ENCODE measurements at regions not wholly inside any gene's neighbourhood (a gene's known extent, or its start where the extent isn't known, plus 50 kb on each side); places are given as distances from the start of the nearest gene placed in this dataset.

DNA sequence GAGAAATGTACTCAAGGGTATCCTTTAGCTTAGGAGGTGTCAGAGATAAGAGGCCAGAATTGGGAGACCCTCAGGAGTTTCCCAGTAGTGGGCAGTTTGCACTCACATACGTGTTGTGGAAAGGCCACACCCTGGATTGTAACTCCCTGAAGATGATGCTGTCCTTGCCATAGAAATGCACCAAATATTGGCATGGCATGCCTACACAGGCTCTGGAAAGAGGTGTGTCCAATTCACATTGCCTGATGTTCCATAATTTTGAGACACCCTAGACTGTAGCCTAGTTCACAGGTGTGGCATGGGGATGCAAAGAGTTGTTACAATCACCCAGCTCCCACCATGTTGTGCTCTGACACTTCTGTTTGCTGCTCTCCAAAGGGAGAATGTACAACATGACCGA lies 271.9 kb downstream of the CCDC85A start:
- TF ChIP-seq, protein P1, sequence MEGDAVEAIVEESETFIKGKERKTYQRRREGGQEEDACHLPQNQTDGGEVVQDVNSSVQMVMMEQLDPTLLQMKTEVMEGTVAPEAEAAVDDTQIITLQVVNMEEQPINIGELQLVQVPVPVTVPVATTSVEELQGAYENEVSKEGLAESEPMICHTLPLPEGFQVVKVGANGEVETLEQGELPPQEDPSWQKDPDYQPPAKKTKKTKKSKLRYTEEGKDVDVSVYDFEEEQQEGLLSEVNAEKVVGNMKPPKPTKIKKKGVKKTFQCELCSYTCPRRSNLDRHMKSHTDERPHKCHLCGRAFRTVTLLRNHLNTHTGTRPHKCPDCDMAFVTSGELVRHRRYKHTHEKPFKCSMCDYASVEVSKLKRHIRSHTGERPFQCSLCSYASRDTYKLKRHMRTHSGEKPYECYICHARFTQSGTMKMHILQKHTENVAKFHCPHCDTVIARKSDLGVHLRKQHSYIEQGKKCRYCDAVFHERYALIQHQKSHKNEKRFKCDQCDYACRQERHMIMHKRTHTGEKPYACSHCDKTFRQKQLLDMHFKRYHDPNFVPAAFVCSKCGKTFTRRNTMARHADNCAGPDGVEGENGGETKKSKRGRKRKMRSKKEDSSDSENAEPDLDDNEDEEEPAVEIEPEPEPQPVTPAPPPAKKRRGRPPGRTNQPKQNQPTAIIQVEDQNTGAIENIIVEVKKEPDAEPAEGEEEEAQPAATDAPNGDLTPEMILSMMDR (IDR thresholded peaks at IDR 0.05; ENCODE audit: insufficient read depth, low read length, poor library complexity, severe bottlenecking) = no peak
- no peak for TF ChIP-seq EZH2phosphoT487 (conservative IDR thresholded peaks at IDR 0.05; ENCODE audit: low read length)

All from SU-DHL-6 (cell line).